ENCODE measurements at regions not wholly inside any gene's neighbourhood (a gene's known extent, or its start where the extent isn't known, plus 50 kb on each side); places are given as distances from the start of the nearest gene placed in this dataset.

- Histone ChIP-seq H4K20me1 (ENCODE audit: control insufficient read depth, insufficient read depth, insufficient read length) (no peaks in the 10 kb centered on the region), H2BK12ac (ENCODE audit: insufficient read length, low read depth, low read length) (no peak overlapping the region), H3K79me1 (ENCODE audit: insufficient read depth, low read depth, low read length, poor library complexity, severe bottlenecking) (no peaks in the 10 kb centered on the region), H3K23me2 (ENCODE audit: insufficient read length, low read depth, low read length, poor library complexity, severe bottlenecking) (no peaks in the 10 kb centered on the region), H2AFZ (ENCODE audit: low read length) (no peak overlapping the region), H4K91ac (ENCODE audit: insufficient read length, low read depth, low read length) (no peak overlapping the region), H3K9me3 (ENCODE audit: control insufficient read depth, low read depth, low read length) (no peaks in the 10 kb centered on the region), H3K14ac (ENCODE audit: insufficient read depth, low read length) (no peak overlapping the region), H3K4ac (ENCODE audit: low read depth, low read length) (no peak overlapping the region), H3K4me2 (ENCODE audit: insufficient read depth, insufficient read length, low read length) (no peak overlapping the region), H3K27ac (ENCODE audit: insufficient read length, low read depth, low read length) (no peak overlapping the region), H2BK20ac (ENCODE audit: low read depth, low read length, poor library complexity, severe bottlenecking) (no peak overlapping the region), H2BK5ac (ENCODE audit: insufficient read length, low read length) (no peak overlapping the region), H3K9ac (ENCODE audit: extremely low read depth, insufficient read length, low read length) (no peak overlapping the region), H2BK120ac (ENCODE audit: low read depth, low read length, poor library complexity, severe bottlenecking) (no peak overlapping the region), H4K5ac (ENCODE audit: insufficient read length, low read depth, low read length) (no peak overlapping the region), H3K27me3 (ENCODE audit: insufficient read depth, low read length) (no peaks in the 10 kb centered on the region), H3K4me1 (ENCODE audit: insufficient read depth, low read length) (no peaks in the 10 kb centered on the region), H3K23ac (ENCODE audit: insufficient read length, low read depth, low read length) (no peak overlapping the region), H2AK5ac (ENCODE audit: insufficient read length, low read length) (no peak overlapping the region), H3K18ac (ENCODE audit: insufficient read length, low read depth, low read length) (no peak overlapping the region), H3K56ac (ENCODE audit: insufficient read length, low read depth, low read length) (no peak overlapping the region), H3K79me2 (ENCODE audit: insufficient read depth, low read length) (no peaks in the 10 kb centered on the region), H3T11ph (ENCODE audit: low read length) (no peak overlapping the region), H2BK15ac (ENCODE audit: low read depth, low read length) (no peak overlapping the region), H4K8ac (replicated peaks; ENCODE audit: insufficient read length, low read depth, low read length) (no peak overlapping the region)
- TF ChIP-seq CTCF (conservative IDR thresholded peaks at IDR 0.05) = peak; percentile 27; the same call in 1 of the 3 replicates
- Mint-ChIP-seq H3K4me1 (no peaks in the 10 kb centered on the region), H3K27me3 (ENCODE audit: low read depth) (no peaks in the 10 kb centered on the region), H3K36me3 (ENCODE audit: insufficient read depth in 1 of 3, low read depth in 3 of 3) (no peaks in the 10 kb centered on the region), H3K4me3 (no peak overlapping the region), H3K9me3 (no peaks in the 10 kb centered on the region), H3K27ac (no peak overlapping the region)
- WGBS (ENCODE audit: extremely low coverage, insufficient read length, low lambda C conversion rate) = no CpG with 5 or more reads among the region's 2 CpGs
- DNase-seq = no peak
These were observed 126.6 kb upstream of the HMHB1 start for GRCh38 chr5:143685246-143685815.

All from H9 (cell line).